ENCODE measurements at regions not wholly inside any gene's neighbourhood (a gene's known extent, or its start where the extent isn't known, plus 50 kb on each side); places are given as distances from the start of the nearest gene placed in this dataset.

GRCh38 chr22:49124608-49125007, 703.1 kb downstream of the BRD1 start:
- H3K9me3 ChIP-seq (ENCODE audit: low read depth): no peaks in the 10 kb centered on the region
- in situ Hi-C loops (cut with MboI): no loop called here

GRCh38 chr22:49123621-49124192, 704.0 kb downstream of the BRD1 start:
- H3K27ac ChIP-seq: no peak overlapping the region
- no peaks in the 10 kb centered on the region for H4K20me1 ChIP-seq (ENCODE audit: insufficient read depth)
- H3K36me3 ChIP-seq (ENCODE audit: low read depth): no peaks in the 10 kb centered on the region
- H3F3A ChIP-seq (ENCODE audit: insufficient read depth): no peaks in the 10 kb centered on the region
- H3K9me2 ChIP-seq (ENCODE audit: insufficient read depth): no peaks in the 10 kb centered on the region
- H3K79me2 ChIP-seq (ENCODE audit: insufficient read depth): no peaks in the 10 kb centered on the region
- no peak overlapping the region for H2AFZ ChIP-seq
- WGBS, 2 experiments (ENCODE audit: low coverage in 1 of 2, low lambda C conversion rate in 2 of 2, missing lambda C conversion rate in 2 of 2): 23 to 27% methylated on average over 11 of the region's 11 CpGs
- in situ Hi-C loops (cut with MboI): no loop called here
- no peaks in the 10 kb centered on the region for H3K4me1 ChIP-seq (ENCODE audit: insufficient read depth)
- no peak for TF ChIP-seq EZH2 (IDR thresholded peaks at IDR 0.05; ENCODE audit: insufficient read depth, poor library complexity, severe bottlenecking)
- TF ChIP-seq EZH2phosphoT487 (IDR thresholded peaks at IDR 0.05; ENCODE audit: insufficient read depth, low read depth): no peak
- H3K9me3 ChIP-seq (ENCODE audit: low read depth): no peaks in the 10 kb centered on the region
- H3K4me2 ChIP-seq (ENCODE audit: unreplicated experiment): no peak overlapping the region
- no peaks in the 10 kb centered on the region for H3K27me3 ChIP-seq (replicated peaks; ENCODE audit: insufficient read depth)
- no peak overlapping the region for H3K4me3 ChIP-seq
- no peak overlapping the region for H3K9ac ChIP-seq
- DNase-seq: no peak

More at GRCh38 chr22:49124608-49125007, 703.1 kb downstream of the BRD1 start:
- Histone ChIP-seq H3K4me1 (ENCODE audit: insufficient read depth) (no peaks in the 10 kb centered on the region), H3K27ac (no peak overlapping the region), H3F3A (ENCODE audit: insufficient read depth) (no peaks in the 10 kb centered on the region), H3K27me3 (replicated peaks; ENCODE audit: insufficient read depth) (no peaks in the 10 kb centered on the region), H2AFZ (no peak overlapping the region), H3K4me3 (no peak overlapping the region), H3K9ac (no peak overlapping the region), H3K79me2 (ENCODE audit: insufficient read depth) (no peaks in the 10 kb centered on the region), H3K9me2 (ENCODE audit: insufficient read depth) (no peaks in the 10 kb centered on the region), H3K4me2 (ENCODE audit: unreplicated experiment) (no peak overlapping the region), H3K36me3 (ENCODE audit: low read depth) (no peaks in the 10 kb centered on the region), H4K20me1 (ENCODE audit: insufficient read depth) (no peaks in the 10 kb centered on the region)
- 43 to 47% methylated on average over 5 of the region's 5 CpGs for WGBS, 2 experiments (ENCODE audit: low coverage in 1 of 2, low lambda C conversion rate in 2 of 2, missing lambda C conversion rate in 2 of 2)
- no peak for TF ChIP-seq EZH2 (IDR thresholded peaks at IDR 0.05; ENCODE audit: insufficient read depth, poor library complexity, severe bottlenecking)
- no peak for TF ChIP-seq EZH2phosphoT487 (IDR thresholded peaks at IDR 0.05; ENCODE audit: insufficient read depth, low read depth)
- no peak for DNase-seq

GRCh38 chr22:49119551-49119952, 708.1 kb downstream of the BRD1 start:
- 7% methylated on average over 13 of the region's 13 CpGs for WGBS, 2 experiments (ENCODE audit: low coverage in 1 of 2, low lambda C conversion rate in 2 of 2, missing lambda C conversion rate in 2 of 2)

GRCh38 chr22:49118065-49118464, 709.6 kb downstream of the BRD1 start:
- Histone ChIP-seq H3K27me3 (replicated peaks; ENCODE audit: insufficient read depth) (no peaks in the 10 kb centered on the region), H3K4me3 (no peak overlapping the region), H3K9me3 (ENCODE audit: low read depth) (no peaks in the 10 kb centered on the region), H3K4me1 (ENCODE audit: insufficient read depth) (no peaks in the 10 kb centered on the region), H3K79me2 (ENCODE audit: insufficient read depth) (no peaks in the 10 kb centered on the region), H3K27ac (no peak overlapping the region), H3K36me3 (ENCODE audit: low read depth) (no peaks in the 10 kb centered on the region), H3K4me2 (ENCODE audit: unreplicated experiment) (no peak overlapping the region), H3K9ac (no peak overlapping the region), H3F3A (ENCODE audit: insufficient read depth) (no peaks in the 10 kb centered on the region), H2AFZ (no peak overlapping the region), H4K20me1 (ENCODE audit: insufficient read depth) (no peaks in the 10 kb centered on the region), H3K9me2 (ENCODE audit: insufficient read depth) (no peaks in the 10 kb centered on the region)
- TF ChIP-seq EZH2phosphoT487 (IDR thresholded peaks at IDR 0.05; ENCODE audit: insufficient read depth, low read depth) (no peak), EZH2 (IDR thresholded peaks at IDR 0.05; ENCODE audit: insufficient read depth, poor library complexity, severe bottlenecking) (no peak)
- WGBS, 2 experiments (ENCODE audit: low coverage in 1 of 2, low lambda C conversion rate in 2 of 2, missing lambda C conversion rate in 2 of 2): 70 to 73% methylated on average over 17 of the region's 17 CpGs
- no peak for DNase-seq
- in situ Hi-C loops (cut with MboI): no loop called here

More at GRCh38 chr22:49119551-49119952, 708.1 kb downstream of the BRD1 start:
- H3K9ac ChIP-seq: no peak overlapping the region
- no peak overlapping the region for H2AFZ ChIP-seq
- H3K9me3 ChIP-seq (ENCODE audit: low read depth): no peaks in the 10 kb centered on the region
- no peak overlapping the region for H3K27ac ChIP-seq
- H3K4me1 ChIP-seq (ENCODE audit: insufficient read depth): no peaks in the 10 kb centered on the region
- no peaks in the 10 kb centered on the region for H3F3A ChIP-seq (ENCODE audit: insufficient read depth)
- TF ChIP-seq EZH2 (IDR thresholded peaks at IDR 0.05; ENCODE audit: insufficient read depth, poor library complexity, severe bottlenecking) (no peak), EZH2phosphoT487 (IDR thresholded peaks at IDR 0.05; ENCODE audit: insufficient read depth, low read depth) (no peak)
- H3K36me3 ChIP-seq (ENCODE audit: low read depth): no peaks in the 10 kb centered on the region
- no peaks in the 10 kb centered on the region for H3K27me3 ChIP-seq (replicated peaks; ENCODE audit: insufficient read depth)
- DNase-seq: no peak
- no peaks in the 10 kb centered on the region for H3K79me2 ChIP-seq (ENCODE audit: insufficient read depth)
- in situ Hi-C loops (cut with MboI): no loop called here
- no peaks in the 10 kb centered on the region for H4K20me1 ChIP-seq (ENCODE audit: insufficient read depth)
- no peak overlapping the region for H3K4me3 ChIP-seq
- no peak overlapping the region for H3K4me2 ChIP-seq (ENCODE audit: unreplicated experiment)
- no peaks in the 10 kb centered on the region for H3K9me2 ChIP-seq (ENCODE audit: insufficient read depth)

GRCh38 chr22:49117486-49117885, 710.2 kb downstream of the BRD1 start:
- Histone ChIP-seq H3K79me2 (ENCODE audit: insufficient read depth) (no peaks in the 10 kb centered on the region), H2AFZ (no peak overlapping the region), H3K9ac (no peak overlapping the region), H3K27me3 (replicated peaks; ENCODE audit: insufficient read depth) (no peaks in the 10 kb centered on the region), H3K4me1 (ENCODE audit: insufficient read depth) (no peaks in the 10 kb centered on the region), H3K9me2 (ENCODE audit: insufficient read depth) (no peaks in the 10 kb centered on the region), H3F3A (ENCODE audit: insufficient read depth) (no peaks in the 10 kb centered on the region), H3K36me3 (ENCODE audit: low read depth) (no peaks in the 10 kb centered on the region), H3K9me3 (ENCODE audit: low read depth) (no peaks in the 10 kb centered on the region), H3K27ac (no peak overlapping the region), H3K4me3 (no peak overlapping the region), H3K4me2 (ENCODE audit: unreplicated experiment) (no peak overlapping the region), H4K20me1 (ENCODE audit: insufficient read depth) (no peaks in the 10 kb centered on the region)
- no peak for DNase-seq
- TF ChIP-seq EZH2 (IDR thresholded peaks at IDR 0.05; ENCODE audit: insufficient read depth, poor library complexity, severe bottlenecking) (no peak), EZH2phosphoT487 (IDR thresholded peaks at IDR 0.05; ENCODE audit: insufficient read depth, low read depth) (no peak)
- in situ Hi-C loops (cut with MboI): no loop called here
- 13 to 23% methylated on average over 7 of the region's 7 CpGs for WGBS, 2 experiments (ENCODE audit: low coverage in 1 of 2, low lambda C conversion rate in 2 of 2, missing lambda C conversion rate in 2 of 2)
